KMS-11 (cell line): ENCODE measurements at regions not wholly inside any gene's neighbourhood (a gene's known extent, or its start where the extent isn't known, plus 50 kb on each side); places are given as distances from the start of the nearest gene placed in this dataset.

Experiments
- H2AFZ ChIP-seq: fragments of 200-600 bp; sonication (generic); 2 replicates; pipeline ENCODE4 v1.6.1; 2016; ENCODE audit warnings: antibody characterized with exemption, mixed run types, low read depth
- H3K27ac ChIP-seq: fragments of 200-600 bp; sonication (generic); 2 replicates; pipeline ENCODE4 v1.6.1; 2016; ENCODE audit warnings: mild to moderate bottlenecking, mixed run types
- H3K27me3 ChIP-seq: fragments of 200-600 bp; sonication (generic); 2 replicates; pipeline ENCODE4 v1.6.1; 2017; ENCODE audit warnings: mild to moderate bottlenecking, low read depth, mixed run types, moderate library complexity; ENCODE audit not compliant: insufficient read depth
- H3K36me3 ChIP-seq: fragments of 200-600 bp; sonication (generic); 2 replicates; pipeline ENCODE4 v1.6.1; 2017; ENCODE audit warnings: mild to moderate bottlenecking, mixed run types; ENCODE audit not compliant: insufficient read depth
- H3K4me1 ChIP-seq: fragments of 200-600 bp; sonication (generic); 2 replicates; pipeline ENCODE4 v1.6.1; 2016; ENCODE audit warnings: mild to moderate bottlenecking, low read depth, mixed run types; ENCODE audit not compliant: poor library complexity, severe bottlenecking
- H3K4me2 ChIP-seq: fragments of 200-600 bp; sonication (generic); 2 replicates; pipeline ENCODE4 v1.7.0; 2016; ENCODE audit warnings: mild to moderate bottlenecking, mixed run types
- H3K4me3 ChIP-seq: fragments of 200-600 bp; sonication (generic); IDR thresholded peaks from 2 replicates; pipeline ENCODE4 v1.6.1; 2017; ENCODE audit warnings: low read depth, low read length, mixed read lengths; ENCODE audit not compliant: insufficient read depth
- H3K79me2 ChIP-seq: fragments of 200-600 bp; sonication (generic); 2 replicates; pipeline ENCODE4 v1.6.1; 2016; ENCODE audit warnings: low read depth, mixed run types; ENCODE audit not compliant: insufficient read depth
- H3K9ac ChIP-seq: fragments of 200-600 bp; sonication (generic); 2 replicates; pipeline ENCODE4 v1.6.1; 2016; ENCODE audit warnings: mild to moderate bottlenecking, mixed run types
- H4K20me1 ChIP-seq: fragments of 200-600 bp; sonication (generic); 2 replicates; pipeline ENCODE4 v1.6.1; 2016; ENCODE audit warnings: mild to moderate bottlenecking, mixed run types; ENCODE audit not compliant: insufficient read depth
- CTCF ChIP-seq: fragments of 200-600 bp; sonication (generic); conservative IDR thresholded peaks from 2 replicates; pipeline ENCODE4 v1.6.1; 2017; ENCODE audit warnings: low read depth, mild to moderate bottlenecking, antibody characterized with exemption, low read length, moderate library complexity, mixed read lengths

- H3K27ac ChIP-seq = no peak overlapping the region
These were observed 367.6 kb downstream of the C12orf75 start for GRCh38 chr12:105698075-105698474.

GRCh38 chr12:105699209-105699608 lies 368.7 kb downstream of the C12orf75 start:
- Histone ChIP-seq H3K4me3 (no peak overlapping the region), H2AFZ (no peak overlapping the region), H3K4me2 (no peak overlapping the region), H3K27ac (no peak overlapping the region), H4K20me1 (no peaks in the 10 kb centered on the region), H3K79me2 (no peaks in the 10 kb centered on the region), H3K27me3 (no peaks in the 10 kb centered on the region), H3K9ac (no peak overlapping the region), H3K36me3 (no peaks in the 10 kb centered on the region), H3K4me1 (no peaks in the 10 kb centered on the region)
- no peak for TF ChIP-seq CTCF

More at GRCh38 chr12:105698075-105698474, 367.6 kb downstream of the C12orf75 start:
- H3K4me3 ChIP-seq = no peak overlapping the region
- H3K79me2 ChIP-seq = no peaks in the 10 kb centered on the region
- H3K27me3 ChIP-seq = no peaks in the 10 kb centered on the region
- no peak overlapping the region for H3K4me2 ChIP-seq
- H3K9ac ChIP-seq = no peak overlapping the region
- H3K36me3 ChIP-seq = no peaks in the 10 kb centered on the region
- H3K4me1 ChIP-seq = no peaks in the 10 kb centered on the region
- no peaks in the 10 kb centered on the region for H4K20me1 ChIP-seq
- no peak for TF ChIP-seq CTCF
- H2AFZ ChIP-seq = no peak overlapping the region

- Histone ChIP-seq H3K9ac (no peak overlapping the region), H3K79me2 (no peaks in the 10 kb centered on the region), H2AFZ (no peak overlapping the region), H3K4me3 (no peak overlapping the region), H3K27ac (no peak overlapping the region), H3K4me1 (no peaks in the 10 kb centered on the region), H4K20me1 (no peaks in the 10 kb centered on the region), H3K36me3 (no peaks in the 10 kb centered on the region), H3K27me3 (no peaks in the 10 kb centered on the region), H3K4me2 (no peak overlapping the region)
- TF ChIP-seq CTCF = no peak
These were observed 374.3 kb downstream of the C12orf75 start for GRCh38 chr12:105704787-105705186.

- Histone ChIP-seq H2AFZ (no peak overlapping the region), H4K20me1 (no peaks in the 10 kb centered on the region), H3K36me3 (no peaks in the 10 kb centered on the region), H3K4me1 (no peaks in the 10 kb centered on the region), H3K9ac (no peak overlapping the region), H3K27me3 (no peaks in the 10 kb centered on the region), H3K79me2 (no peaks in the 10 kb centered on the region), H3K27ac (no peak overlapping the region), H3K4me2 (no peak overlapping the region), H3K4me3 (no peak overlapping the region)
- no peak for TF ChIP-seq CTCF
These were observed 374.7 kb downstream of the C12orf75 start for GRCh38 chr12:105705235-105705634.

- Histone ChIP-seq H3K4me2 (no peak overlapping the region), H3K4me1 (no peaks in the 10 kb centered on the region), H3K27ac (no peak overlapping the region), H4K20me1 (no peaks in the 10 kb centered on the region), H3K36me3 (no peaks in the 10 kb centered on the region), H3K4me3 (no peak overlapping the region), H2AFZ (no peak overlapping the region), H3K9ac (no peak overlapping the region), H3K79me2 (no peaks in the 10 kb centered on the region), H3K27me3 (no peaks in the 10 kb centered on the region)
- peak; percentile 75 for TF ChIP-seq CTCF
These were observed 375.3 kb downstream of the C12orf75 start for GRCh38 chr12:105705765-105706164.
